ENCODE measurements at regions not wholly inside any gene's neighbourhood (a gene's known extent, or its start where the extent isn't known, plus 50 kb on each side); places are given as distances from the start of the nearest gene placed in this dataset.

DNA sequence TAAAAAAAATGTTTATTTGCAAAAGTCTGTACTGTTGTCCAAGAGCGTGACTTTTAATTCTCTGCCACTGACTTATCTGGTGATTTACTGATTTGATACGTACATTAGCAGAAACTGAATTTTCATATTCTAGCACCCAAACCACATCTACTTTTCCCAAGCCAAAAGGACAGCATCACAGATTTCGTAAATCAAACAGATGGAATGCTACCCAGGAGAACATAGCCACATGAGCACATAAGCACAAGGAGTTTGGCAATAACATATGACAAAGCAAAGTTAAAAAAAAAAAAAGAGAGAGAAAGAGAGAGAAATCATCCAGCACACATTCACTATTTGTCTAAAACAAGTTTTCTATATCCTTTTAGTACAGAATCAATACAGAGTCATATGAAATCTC lies 83.7 kb downstream of the HINT1 start:
- Histone ChIP-seq H3K4me2 (no peak overlapping the region), H2AFZ (no peak overlapping the region), H3K27ac (ENCODE audit: low read depth) (no peak overlapping the region), H3K4me1 (ENCODE audit: insufficient read depth) (no peaks in the 10 kb centered on the region), H3F3A (replicated peaks; ENCODE audit: low read depth) (no peaks in the 10 kb centered on the region), H3K4me3 (no peak overlapping the region), H3K36me3 (ENCODE audit: insufficient read depth) (peaks cover under 1% of the 10 kb centered on the region; the same call in 1 of the 2 replicates), H3K27me3 (ENCODE audit: insufficient read depth) (no peaks in the 10 kb centered on the region), H3K9me2 (ENCODE audit: insufficient read depth) (no peaks in the 10 kb centered on the region), H4K20me1 (replicated peaks; ENCODE audit: insufficient read depth) (no peaks in the 10 kb centered on the region), H3K79me2 (replicated peaks; ENCODE audit: insufficient read depth) (no peaks in the 10 kb centered on the region)
- Mint-ChIP-seq H3K4me3 (no peak overlapping the region), H3K27ac (no peak overlapping the region), H3K9me3 (peaks cover 13% of the 10 kb centered on the region; the same call in 2 of the 3 replicates), H3K4me1 (no peaks in the 10 kb centered on the region), H3K36me3 (ENCODE audit: low read depth) (peaks cover 4% of the 10 kb centered on the region; the same call in 2 of the 3 replicates), H3K27me3 (ENCODE audit: insufficient read depth, low read depth, poor library complexity) (no peaks in the 10 kb centered on the region)
- ATAC-seq, result no peak
- TF ChIP-seq ZNF114 (CRISPR knock-in tag; IDR thresholded peaks at IDR 0.05) (no peak), JUNB (IDR thresholded peaks at IDR 0.05; ENCODE audit: unreplicated experiment) (no peak), CREB1 (CRISPR knock-in tag; IDR thresholded peaks at IDR 0.05; ENCODE audit: low read depth) (no peak), EZH2phosphoT487 (IDR thresholded peaks at IDR 0.05; ENCODE audit: unreplicated experiment) (no peak), ZNF331 (CRISPR knock-in tag; IDR thresholded peaks at IDR 0.05; ENCODE audit: low read depth) (no peak), EZH2 (IDR thresholded peaks at IDR 0.05; ENCODE audit: low read depth, unreplicated experiment) (no peak), STAT1 (IDR thresholded peaks at IDR 0.05; ENCODE audit: unreplicated experiment) (no peak), NANOG (IDR thresholded peaks at IDR 0.05; ENCODE audit: borderline replicate concordance) (no peak), POLR2AphosphoS5 (IDR thresholded peaks at IDR 0.05; ENCODE audit: low read depth) (no peak)
- TF ChIP-seq, protein P1, sequence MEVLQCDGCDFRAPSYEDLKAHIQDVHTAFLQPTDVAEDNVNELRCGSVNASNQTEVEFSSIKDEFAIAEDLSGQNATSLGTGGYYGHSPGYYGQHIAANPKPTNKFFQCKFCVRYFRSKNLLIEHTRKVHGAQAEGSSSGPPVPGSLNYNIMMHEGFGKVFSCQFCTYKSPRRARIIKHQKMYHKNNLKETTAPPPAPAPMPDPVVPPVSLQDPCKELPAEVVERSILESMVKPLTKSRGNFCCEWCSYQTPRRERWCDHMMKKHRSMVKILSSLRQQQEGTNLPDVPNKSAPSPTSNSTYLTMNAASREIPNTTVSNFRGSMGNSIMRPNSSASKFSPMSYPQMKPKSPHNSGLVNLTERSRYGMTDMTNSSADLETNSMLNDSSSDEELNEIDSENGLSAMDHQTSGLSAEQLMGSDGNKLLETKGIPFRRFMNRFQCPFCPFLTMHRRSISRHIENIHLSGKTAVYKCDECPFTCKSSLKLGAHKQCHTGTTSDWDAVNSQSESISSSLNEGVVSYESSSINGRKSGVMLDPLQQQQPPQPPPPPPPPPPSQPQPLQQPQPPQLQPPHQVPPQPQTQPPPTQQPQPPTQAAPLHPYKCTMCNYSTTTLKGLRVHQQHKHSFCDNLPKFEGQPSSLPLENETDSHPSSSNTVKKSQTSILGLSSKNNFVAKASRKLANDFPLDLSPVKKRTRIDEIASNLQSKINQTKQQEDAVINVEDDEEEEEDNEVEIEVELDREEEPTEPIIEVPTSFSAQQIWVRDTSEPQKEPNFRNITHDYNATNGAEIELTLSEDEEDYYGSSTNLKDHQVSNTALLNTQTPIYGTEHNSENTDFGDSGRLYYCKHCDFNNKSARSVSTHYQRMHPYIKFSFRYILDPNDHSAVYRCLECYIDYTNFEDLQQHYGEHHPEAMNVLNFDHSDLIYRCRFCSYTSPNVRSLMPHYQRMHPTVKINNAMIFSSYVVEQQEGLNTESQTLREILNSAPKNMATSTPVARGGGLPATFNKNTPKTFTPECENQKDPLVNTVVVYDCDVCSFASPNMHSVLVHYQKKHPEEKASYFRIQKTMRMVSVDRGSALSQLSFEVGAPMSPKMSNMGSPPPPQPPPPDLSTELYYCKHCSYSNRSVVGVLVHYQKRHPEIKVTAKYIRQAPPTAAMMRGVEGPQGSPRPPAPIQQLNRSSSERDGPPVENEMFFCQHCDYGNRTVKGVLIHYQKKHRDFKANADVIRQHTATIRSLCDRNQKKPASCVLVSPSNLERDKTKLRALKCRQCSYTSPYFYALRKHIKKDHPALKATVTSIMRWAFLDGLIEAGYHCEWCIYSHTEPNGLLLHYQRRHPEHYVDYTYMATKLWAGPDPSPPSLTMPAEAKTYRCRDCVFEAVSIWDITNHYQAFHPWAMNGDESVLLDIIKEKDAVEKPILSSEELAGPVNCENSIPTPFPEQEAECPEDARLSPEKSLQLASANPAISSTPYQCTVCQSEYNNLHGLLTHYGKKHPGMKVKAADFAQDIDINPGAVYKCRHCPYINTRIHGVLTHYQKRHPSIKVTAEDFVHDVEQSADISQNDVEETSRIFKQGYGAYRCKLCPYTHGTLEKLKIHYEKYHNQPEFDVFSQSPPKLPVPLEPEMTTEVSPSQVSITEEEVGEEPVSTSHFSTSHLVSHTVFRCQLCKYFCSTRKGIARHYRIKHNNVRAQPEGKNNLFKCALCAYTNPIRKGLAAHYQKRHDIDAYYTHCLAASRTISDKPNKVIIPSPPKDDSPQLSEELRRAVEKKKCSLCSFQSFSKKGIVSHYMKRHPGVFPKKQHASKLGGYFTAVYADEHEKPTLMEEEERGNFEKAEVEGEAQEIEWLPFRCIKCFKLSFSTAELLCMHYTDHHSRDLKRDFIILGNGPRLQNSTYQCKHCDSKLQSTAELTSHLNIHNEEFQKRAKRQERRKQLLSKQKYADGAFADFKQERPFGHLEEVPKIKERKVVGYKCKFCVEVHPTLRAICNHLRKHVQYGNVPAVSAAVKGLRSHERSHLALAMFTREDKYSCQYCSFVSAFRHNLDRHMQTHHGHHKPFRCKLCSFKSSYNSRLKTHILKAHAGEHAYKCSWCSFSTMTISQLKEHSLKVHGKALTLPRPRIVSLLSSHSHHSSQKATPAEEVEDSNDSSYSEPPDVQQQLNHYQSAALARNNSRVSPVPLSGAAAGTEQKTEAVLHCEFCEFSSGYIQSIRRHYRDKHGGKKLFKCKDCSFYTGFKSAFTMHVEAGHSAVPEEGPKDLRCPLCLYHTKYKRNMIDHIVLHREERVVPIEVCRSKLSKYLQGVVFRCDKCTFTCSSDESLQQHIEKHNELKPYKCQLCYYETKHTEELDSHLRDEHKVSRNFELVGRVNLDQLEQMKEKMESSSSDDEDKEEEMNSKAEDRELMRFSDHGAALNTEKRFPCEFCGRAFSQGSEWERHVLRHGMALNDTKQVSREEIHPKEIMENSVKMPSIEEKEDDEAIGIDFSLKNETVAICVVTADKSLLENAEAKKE (CRISPR knock-in tag; IDR thresholded peaks at IDR 0.05), result no peak
- TF ChIP-seq, protein P2, sequence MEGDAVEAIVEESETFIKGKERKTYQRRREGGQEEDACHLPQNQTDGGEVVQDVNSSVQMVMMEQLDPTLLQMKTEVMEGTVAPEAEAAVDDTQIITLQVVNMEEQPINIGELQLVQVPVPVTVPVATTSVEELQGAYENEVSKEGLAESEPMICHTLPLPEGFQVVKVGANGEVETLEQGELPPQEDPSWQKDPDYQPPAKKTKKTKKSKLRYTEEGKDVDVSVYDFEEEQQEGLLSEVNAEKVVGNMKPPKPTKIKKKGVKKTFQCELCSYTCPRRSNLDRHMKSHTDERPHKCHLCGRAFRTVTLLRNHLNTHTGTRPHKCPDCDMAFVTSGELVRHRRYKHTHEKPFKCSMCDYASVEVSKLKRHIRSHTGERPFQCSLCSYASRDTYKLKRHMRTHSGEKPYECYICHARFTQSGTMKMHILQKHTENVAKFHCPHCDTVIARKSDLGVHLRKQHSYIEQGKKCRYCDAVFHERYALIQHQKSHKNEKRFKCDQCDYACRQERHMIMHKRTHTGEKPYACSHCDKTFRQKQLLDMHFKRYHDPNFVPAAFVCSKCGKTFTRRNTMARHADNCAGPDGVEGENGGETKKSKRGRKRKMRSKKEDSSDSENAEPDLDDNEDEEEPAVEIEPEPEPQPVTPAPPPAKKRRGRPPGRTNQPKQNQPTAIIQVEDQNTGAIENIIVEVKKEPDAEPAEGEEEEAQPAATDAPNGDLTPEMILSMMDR (conservative IDR thresholded peaks at IDR 0.05; ENCODE audit: low read depth in 2 of 2), result no peak
- TF ChIP-seq, protein P3, sequence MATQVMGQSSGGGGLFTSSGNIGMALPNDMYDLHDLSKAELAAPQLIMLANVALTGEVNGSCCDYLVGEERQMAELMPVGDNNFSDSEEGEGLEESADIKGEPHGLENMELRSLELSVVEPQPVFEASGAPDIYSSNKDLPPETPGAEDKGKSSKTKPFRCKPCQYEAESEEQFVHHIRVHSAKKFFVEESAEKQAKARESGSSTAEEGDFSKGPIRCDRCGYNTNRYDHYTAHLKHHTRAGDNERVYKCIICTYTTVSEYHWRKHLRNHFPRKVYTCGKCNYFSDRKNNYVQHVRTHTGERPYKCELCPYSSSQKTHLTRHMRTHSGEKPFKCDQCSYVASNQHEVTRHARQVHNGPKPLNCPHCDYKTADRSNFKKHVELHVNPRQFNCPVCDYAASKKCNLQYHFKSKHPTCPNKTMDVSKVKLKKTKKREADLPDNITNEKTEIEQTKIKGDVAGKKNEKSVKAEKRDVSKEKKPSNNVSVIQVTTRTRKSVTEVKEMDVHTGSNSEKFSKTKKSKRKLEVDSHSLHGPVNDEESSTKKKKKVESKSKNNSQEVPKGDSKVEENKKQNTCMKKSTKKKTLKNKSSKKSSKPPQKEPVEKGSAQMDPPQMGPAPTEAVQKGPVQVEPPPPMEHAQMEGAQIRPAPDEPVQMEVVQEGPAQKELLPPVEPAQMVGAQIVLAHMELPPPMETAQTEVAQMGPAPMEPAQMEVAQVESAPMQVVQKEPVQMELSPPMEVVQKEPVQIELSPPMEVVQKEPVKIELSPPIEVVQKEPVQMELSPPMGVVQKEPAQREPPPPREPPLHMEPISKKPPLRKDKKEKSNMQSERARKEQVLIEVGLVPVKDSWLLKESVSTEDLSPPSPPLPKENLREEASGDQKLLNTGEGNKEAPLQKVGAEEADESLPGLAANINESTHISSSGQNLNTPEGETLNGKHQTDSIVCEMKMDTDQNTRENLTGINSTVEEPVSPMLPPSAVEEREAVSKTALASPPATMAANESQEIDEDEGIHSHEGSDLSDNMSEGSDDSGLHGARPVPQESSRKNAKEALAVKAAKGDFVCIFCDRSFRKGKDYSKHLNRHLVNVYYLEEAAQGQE (IDR thresholded peaks at IDR 0.05; ENCODE audit: unreplicated experiment), result no peak
- TF ChIP-seq, protein P4, sequence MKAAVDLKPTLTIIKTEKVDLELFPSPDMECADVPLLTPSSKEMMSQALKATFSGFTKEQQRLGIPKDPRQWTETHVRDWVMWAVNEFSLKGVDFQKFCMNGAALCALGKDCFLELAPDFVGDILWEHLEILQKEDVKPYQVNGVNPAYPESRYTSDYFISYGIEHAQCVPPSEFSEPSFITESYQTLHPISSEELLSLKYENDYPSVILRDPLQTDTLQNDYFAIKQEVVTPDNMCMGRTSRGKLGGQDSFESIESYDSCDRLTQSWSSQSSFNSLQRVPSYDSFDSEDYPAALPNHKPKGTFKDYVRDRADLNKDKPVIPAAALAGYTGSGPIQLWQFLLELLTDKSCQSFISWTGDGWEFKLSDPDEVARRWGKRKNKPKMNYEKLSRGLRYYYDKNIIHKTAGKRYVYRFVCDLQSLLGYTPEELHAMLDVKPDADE (IDR thresholded peaks at IDR 0.05), result no peak
- no peak for DNase-seq (ENCODE audit: low spot score)

Data from GM23338 (cell line).